NOMO-1 treated with DMSO at 0.1 percent for 48 hours (cell line): ENCODE measurements at regions not wholly inside any gene's neighbourhood (a gene's known extent, or its start where the extent isn't known, plus 50 kb on each side); places are given as distances from the start of the nearest gene placed in this dataset.

Experiments
- DNase-seq: peaks from one replicate; lab custom pipeline; 2025; ENCODE audit not compliant: unreplicated experiment; lab: John Stamatoyannopoulos, UW

GRCh38 chr7:13028825-13029099 lies 341.3 kb downstream of the ARL4A start:
- DNase-seq = no peak

GRCh38 chr7:13031468-13031867 lies 344.0 kb downstream of the ARL4A start:
- no peak for DNase-seq

GRCh38 chr7:13032084-13032483 lies 344.7 kb downstream of the ARL4A start:
- no peak for DNase-seq

GRCh38 chr7:13032576-13032975 lies 345.1 kb downstream of the ARL4A start:
- no peak for DNase-seq

GRCh38 chr7:13034693-13035092 lies 347.3 kb downstream of the ARL4A start:
- DNase-seq = no peak

- peak; percentile 34 for DNase-seq
Measured at GRCh38 chr7:13035233-13035632, 347.8 kb downstream of the ARL4A start.

- no peak for DNase-seq
Measured at GRCh38 chr7:13036256-13036780, 348.9 kb downstream of the ARL4A start.

GRCh38 chr7:13037216-13037615 lies 349.8 kb downstream of the ARL4A start:
- no peak for DNase-seq

- no peak for DNase-seq
Measured at GRCh38 chr7:13041368-13041988, 354.0 kb downstream of the ARL4A start.

GRCh38 chr7:13042605-13043236 lies 355.3 kb downstream of the ARL4A start:
- no peak for DNase-seq

GRCh38 chr7:13044309-13044708 lies 356.9 kb downstream of the ARL4A start:
- DNase-seq = no peak

GRCh38 chr7:13047061-13047460 lies 359.6 kb downstream of the ARL4A start:
- DNase-seq = no peak

- DNase-seq = no peak
Measured at GRCh38 chr7:13049946-13050345, 362.5 kb downstream of the ARL4A start.

- no peak for DNase-seq
Measured at GRCh38 chr7:13050703-13051102, 363.3 kb downstream of the ARL4A start.

- peak; percentile 63 for DNase-seq
Measured at GRCh38 chr7:13055732-13056368, 368.4 kb downstream of the ARL4A start.

GRCh38 chr7:13057462-13058200 lies 370.2 kb downstream of the ARL4A start:
- DNase-seq = peak; percentile 73

GRCh38 chr7:13060173-13060572 lies 372.7 kb downstream of the ARL4A start:
- DNase-seq = no peak

- DNase-seq = no peak
Measured at GRCh38 chr7:13061115-13061514, 373.7 kb downstream of the ARL4A start.

GRCh38 chr7:13062631-13063030 lies 375.2 kb downstream of the ARL4A start:
- no peak for DNase-seq

- DNase-seq = no peak
Measured at GRCh38 chr7:13067036-13067435, 379.6 kb downstream of the ARL4A start.

GRCh38 chr7:13068032-13068431 lies 380.6 kb downstream of the ARL4A start:
- DNase-seq = no peak

- DNase-seq = no peak
Measured at GRCh38 chr7:13069841-13070240, 382.4 kb downstream of the ARL4A start.
